Liver (tissue), 8 donors: ENCODE measurements at regions not wholly inside any gene's neighbourhood (a gene's known extent, or its start where the extent isn't known, plus 50 kb on each side); places are given as distances from the start of the nearest gene placed in this dataset.

Source experiments
- DNase-seq: peaks from one replicate; pipeline ENCODE4 v3.0.0-alpha.2; 2017; ENCODE audit warnings: low spot score
- H3K27ac ChIP-seq, 2 donors: one replicate each; pipeline ENCODE4 v1.7.0; 2013; ENCODE audit warnings: inconsistent platforms in 2 of 2, low read length in 2 of 2, control low read depth in 1 of 2, low read depth in 1 of 2, mild to moderate bottlenecking in 1 of 2
- H3K27me3 ChIP-seq, 4 donors: one replicate each; pipeline versions ENCODE4 v1.6.1 to v1.7.0; 2013; ENCODE audit warnings: low read length in 3 of 4, inconsistent platforms in 1 of 4, mild to moderate bottlenecking in 1 of 4, moderate library complexity in 1 of 4; ENCODE audit not compliant: control insufficient read depth in 4 of 4, insufficient read depth in 4 of 4
- H3K36me3 ChIP-seq, 4 donors: one replicate each; pipeline versions ENCODE4 v1.6.1 to v1.7.0; 2013; ENCODE audit warnings: low read length in 3 of 4, mild to moderate bottlenecking in 3 of 4, low read depth in 1 of 4, moderate library complexity in 1 of 4; ENCODE audit not compliant: control insufficient read depth in 4 of 4, insufficient read depth in 3 of 4
- H3K4me1 ChIP-seq, 4 donors: one replicate each; pipeline versions ENCODE4 v1.6.1 to v1.7.0; 2013; ENCODE audit warnings: low read length in 3 of 4, mild to moderate bottlenecking in 3 of 4, moderate library complexity in 1 of 4; ENCODE audit not compliant: control insufficient read depth in 4 of 4, insufficient read depth in 4 of 4
- H3K4me3 ChIP-seq, 3 donors: one replicate each; pipeline versions ENCODE4 v1.6.1 to v1.7.0; 2013; ENCODE audit warnings: low read length in 3 of 3, control low read depth in 1 of 3, low read depth in 1 of 3, mild to moderate bottlenecking in 1 of 3
- H3K9ac ChIP-seq, 2 donors: one replicate each; pipeline ENCODE4 v1.7.0; 2013; ENCODE audit warnings: low read length in 2 of 2, mild to moderate bottlenecking in 2 of 2, moderate library complexity in 2 of 2, control low read depth in 1 of 2, low read depth in 1 of 2
- H3K9me3 ChIP-seq, 4 donors: one replicate each; pipeline versions ENCODE4 v1.6.1 to v1.7.0; 2013; ENCODE audit warnings: low read length in 3 of 4; ENCODE audit not compliant: control insufficient read depth in 4 of 4
- CTCF ChIP-seq: fragments of 150-350 bp; IDR thresholded peaks from 2 replicates; pipeline ENCODE4 v1.5.1; 2017; ENCODE audit warnings: improper control_type of control experiment, low read depth, low read length; ENCODE audit not compliant: missing input control
- EGR1 ChIP-seq, 2 donors: IDR thresholded peaks; 2 replicates each; pipeline ENCODE4 v1.6.1; 2016 to 2018; ENCODE audit warnings: antibody characterized with exemption in 2 of 2, low read depth in 2 of 2
- FOXA1 ChIP-seq: IDR thresholded peaks from 2 replicates; pipeline ENCODE4 v1.6.1; 2016; ENCODE audit warnings: antibody characterized with exemption
- FOXA2 ChIP-seq: IDR thresholded peaks from 2 replicates; pipeline ENCODE4 v1.6.1; 2016; ENCODE audit warnings: antibody characterized with exemption
- GABPA ChIP-seq, 2 donors: IDR thresholded peaks in 1 of 2; conservative IDR thresholded peaks in 1 of 2; 2 replicates each; pipeline ENCODE4 v1.6.1; 2016; ENCODE audit warnings: antibody characterized with exemption in 2 of 2, mild to moderate bottlenecking in 1 of 2, moderate library complexity in 1 of 2
- HNF4A ChIP-seq, 2 donors: conservative IDR thresholded peaks; 2 replicates each; pipeline ENCODE4 v1.6.1; 2016; ENCODE audit warnings: antibody characterized with exemption in 2 of 2, mild to moderate bottlenecking in 2 of 2
- JUND ChIP-seq, 2 donors: IDR thresholded peaks; 2 replicates each; pipeline ENCODE4 v1.6.1; 2016; ENCODE audit warnings: antibody characterized with exemption in 2 of 2
- MAX ChIP-seq: IDR thresholded peaks from 2 replicates; pipeline ENCODE4 v1.6.1; 2016; ENCODE audit warnings: antibody characterized with exemption
- RAD21 ChIP-seq, 2 donors: IDR thresholded peaks; 2 replicates each; pipeline ENCODE4 v1.6.1; 2016; ENCODE audit warnings: antibody characterized with exemption in 2 of 2, mild to moderate bottlenecking in 2 of 2
- REST ChIP-seq: IDR thresholded peaks from 2 replicates; pipeline ENCODE4 v1.6.1; 2016; ENCODE audit warnings: antibody characterized with exemption, mild to moderate bottlenecking
- RXRA ChIP-seq, 2 donors: IDR thresholded peaks; 2 replicates each; pipeline ENCODE4 v1.6.1; 2017 to 2018; ENCODE audit warnings: antibody characterized with exemption in 2 of 2, mild to moderate bottlenecking in 1 of 2
- SP1 ChIP-seq: IDR thresholded peaks from 2 replicates; pipeline ENCODE4 v1.6.1; 2018; ENCODE audit warnings: antibody characterized with exemption, mild to moderate bottlenecking
- ZBTB33 ChIP-seq: IDR thresholded peaks from 2 replicates; pipeline ENCODE4 v1.6.1; 2016; ENCODE audit warnings: antibody characterized with exemption
- WGBS: extraction: QIAGEN DNeasy Blood & Tissue Kit; methylation state at CpG from one replicate; pipeline ENCODE4 v1.1.7; 2013; 5-methylcytosine and 5-hydroxymethylcytosine counted together
- donor health status: healthy.
- donor health status: healthy.
- donor health status: healthy.
- donor health status: healthy.
- donor health status: healthy.

- WGBS, result 87% methylated on average over 3 of the region's 3 CpGs
- no peaks in the 10 kb centered on the region for H3K4me1 ChIP-seq
- no peak overlapping the region for H3K27ac ChIP-seq
- TF ChIP-seq ZBTB33 (no peak), EGR1 (IDR thresholded peaks at IDR 0.05; ENCODE audit: low read depth in 2 of 2) (no peak), FOXA1 (no peak), CTCF (no peak), HNF4A (conservative IDR thresholded peaks at IDR 0.05) (no peak), FOXA2 (no peak), RXRA (IDR thresholded peaks at IDR 0.05) (no peak), GABPA (IDR thresholded peaks at IDR 0.05 in 1 of 2, conservative IDR thresholded peaks at IDR 0.05 in 1 of 2) (no peak), REST (no peak), JUND (IDR thresholded peaks at IDR 0.05) (no peak), SP1 (no peak), MAX (no peak)
- H3K36me3 ChIP-seq, result no peaks in the 10 kb centered on the region
- no peak overlapping the region for H3K4me3 ChIP-seq
- no peaks in the 10 kb centered on the region for H3K9me3 ChIP-seq
- no peak overlapping the region for H3K9ac ChIP-seq
- H3K27me3 ChIP-seq, result no peaks in the 10 kb centered on the region
- DNase-seq, result no peak
These were observed 198.7 kb upstream of the SERP2 start for GRCh38 chr13:44174769-44175425.

GRCh38 chr13:44176173-44176572 lies 197.5 kb upstream of the SERP2 start:
- no peak overlapping the region for H3K27ac ChIP-seq
- H3K9ac ChIP-seq, result no peak overlapping the region
- H3K9me3 ChIP-seq, result no peaks in the 10 kb centered on the region
- WGBS, result no CpG with 5 or more reads among the region's 1 CpG
- no peaks in the 10 kb centered on the region for H3K27me3 ChIP-seq
- no peaks in the 10 kb centered on the region for H3K4me1 ChIP-seq
- no peak overlapping the region for H3K4me3 ChIP-seq
- no peak for DNase-seq
- no peaks in the 10 kb centered on the region for H3K36me3 ChIP-seq
- no peak for TF ChIP-seq RAD21 (IDR thresholded peaks at IDR 0.05)
